Large intestine (tissue), 3 donors: ENCODE measurements at regions not wholly inside any gene's neighbourhood (a gene's known extent, or its start where the extent isn't known, plus 50 kb on each side); places are given as distances from the start of the nearest gene placed in this dataset.
"Not testable (repeated sequence)": the region's sequence is repeated elsewhere in the genome, so short reads cannot be mapped to it uniquely, and the experiment has no call there.

Experiments used
- DNase-seq, 2 donors: peaks; one replicate each; pipeline versions ENCODE4 v3.0.0 to v3.0.0-alpha.2; 2013
- H3K27ac ChIP-seq: one replicate; pipeline ENCODE4 v1.5.1; 2013; ENCODE audit warnings: low read length
- H3K27me3 ChIP-seq: 2 replicates; pipeline ENCODE4 v1.6.1; 2013; ENCODE audit warnings: low read length; ENCODE audit not compliant: control insufficient read depth, insufficient read depth
- H3K36me3 ChIP-seq: 2 replicates; pipeline ENCODE4 v1.6.1; 2013; ENCODE audit warnings: low read length; ENCODE audit not compliant: control insufficient read depth, insufficient read depth
- H3K4me1 ChIP-seq: one replicate; pipeline ENCODE4 v1.6.1; 2013; ENCODE audit warnings: low read length; ENCODE audit not compliant: control insufficient read depth, insufficient read depth
- H3K4me3 ChIP-seq: one replicate; pipeline ENCODE4 v1.5.1; 2013; ENCODE audit warnings: low read length
- H3K9me3 ChIP-seq: one replicate; pipeline ENCODE4 v1.6.1; 2013; ENCODE audit warnings: mild to moderate bottlenecking, low read depth, low read length, moderate library complexity; ENCODE audit not compliant: control insufficient read depth
- WGBS: methylation state at CpG from one replicate; pipeline ENCODE4 v1.1.5; 2013; ENCODE audit warnings: low lambda C conversion rate; ENCODE audit not compliant: insufficient coverage; 5-methylcytosine and 5-hydroxymethylcytosine counted together

GRCh38 chr13:70516226-70516625 is 408.0 kb upstream of the KLHL1 start:
- Histone ChIP-seq H3K27ac (no peak overlapping the region), H3K36me3 (no peaks in the 10 kb centered on the region), H3K9me3 (peaks cover 6% of the 10 kb centered on the region), H3K27me3 (no peaks in the 10 kb centered on the region), H3K4me3 (no peak overlapping the region), H3K4me1 (no peaks in the 10 kb centered on the region)
- no peak for DNase-seq
- 100% methylated on average over 1 of the region's 2 CpGs for WGBS

GRCh38 chr13:70511861-70512417 is 403.7 kb upstream of the KLHL1 start:
- H3K36me3 ChIP-seq, H3K9me3 ChIP-seq, H3K4me1 ChIP-seq, H3K4me3 ChIP-seq, H3K27ac ChIP-seq, DNase-seq, H3K27me3 ChIP-seq: not testable (repeated sequence)
- no CpG with 5 or more reads among the region's 40 CpGs for WGBS

DNA sequence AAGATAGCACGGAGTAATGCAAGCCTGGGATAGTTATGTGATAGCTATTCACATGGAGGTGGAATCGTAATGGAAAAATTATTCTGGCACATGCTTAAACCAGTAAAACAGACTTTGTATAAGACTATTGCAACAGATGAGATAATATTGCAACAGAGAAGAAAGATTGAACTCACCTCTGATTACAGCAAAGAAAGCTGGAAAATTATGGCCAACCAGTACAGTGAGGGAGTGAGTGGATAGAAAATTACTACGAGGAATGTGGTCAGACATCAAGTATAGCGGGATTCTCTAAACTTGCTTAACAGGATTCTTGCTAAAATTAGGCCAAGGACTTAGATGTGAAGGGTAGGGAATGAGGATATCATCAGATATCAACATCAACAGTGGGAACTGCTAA is 397.6 kb upstream of the KLHL1 start:
- Histone ChIP-seq H3K9me3 (no peaks in the 10 kb centered on the region), H3K4me1 (no peaks in the 10 kb centered on the region), H3K27ac (no peak overlapping the region), H3K27me3 (no peaks in the 10 kb centered on the region), H3K36me3 (no peaks in the 10 kb centered on the region), H3K4me3 (no peak overlapping the region)
- DNase-seq = no peak
- WGBS = 100% methylated on average over 2 of the region's 4 CpGs

DNA sequence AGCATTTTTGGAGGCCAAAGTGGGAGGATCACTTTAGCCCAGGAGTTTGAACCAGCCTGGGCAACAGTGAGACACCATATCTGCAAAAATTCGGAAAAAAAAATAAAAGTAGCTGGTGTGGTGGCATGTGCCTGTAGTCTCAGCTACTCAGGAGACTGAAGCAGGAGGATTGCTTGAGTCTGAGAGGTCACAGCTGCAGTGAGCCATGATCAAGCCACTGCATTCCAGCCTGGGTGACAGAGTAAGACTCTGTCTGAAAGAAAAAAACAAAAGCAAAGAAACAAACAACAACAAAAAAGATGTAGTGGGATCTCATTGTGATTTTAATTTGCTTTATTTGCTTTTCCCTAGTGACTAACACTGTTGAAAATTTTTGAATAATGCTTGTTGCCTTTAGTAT is 394.7 kb upstream of the KLHL1 start:
- H3K4me1 ChIP-seq = no peaks in the 10 kb centered on the region
- no peak for DNase-seq
- WGBS = no CpG with 5 or more reads among the region's 1 CpG

DNA sequence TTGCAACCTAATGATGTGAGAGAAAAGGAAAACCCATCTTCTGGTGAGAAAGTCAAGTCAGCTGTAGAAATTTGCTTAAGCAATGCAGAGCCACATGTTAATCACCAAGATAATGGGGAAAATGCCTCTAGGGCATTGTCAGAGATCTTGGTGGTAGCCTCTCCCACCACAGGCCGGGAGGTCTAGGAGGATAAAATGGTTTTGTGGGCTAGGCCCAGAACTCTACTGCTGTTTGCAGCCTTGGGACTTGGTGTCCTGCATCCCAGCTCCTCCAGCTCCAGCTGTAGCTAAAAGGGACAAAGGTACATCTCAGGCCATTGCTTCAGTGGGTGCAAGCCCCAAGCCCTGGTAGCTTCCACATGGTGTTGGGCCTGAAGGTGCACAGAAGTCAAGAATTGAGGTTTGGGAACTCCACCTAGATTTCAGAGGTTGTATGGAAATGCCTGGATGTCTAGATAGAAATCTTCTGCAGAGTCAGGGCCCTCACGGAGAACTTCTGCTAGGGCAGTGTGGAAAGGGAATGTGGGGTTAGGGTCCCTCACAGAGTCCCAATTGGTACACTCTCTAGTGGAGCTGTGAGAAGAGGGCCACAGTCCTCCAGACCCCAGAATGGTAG is 382.2 kb upstream of the KLHL1 start:
- Histone ChIP-seq H3K4me1 (no peaks in the 10 kb centered on the region), H3K4me3 (no peak overlapping the region), H3K36me3 (no peaks in the 10 kb centered on the region), H3K9me3 (peaks cover 11% of the 10 kb centered on the region), H3K27me3 (no peaks in the 10 kb centered on the region), H3K27ac (no peak overlapping the region)
- no CpG with 5 or more reads among the region's 2 CpGs for WGBS
- DNase-seq = peak in 1 of 2 donors; percentile 2

More for the DNA sequence above, 394.7 kb upstream of the KLHL1 start:
- no peaks in the 10 kb centered on the region for H3K9me3 ChIP-seq
- H3K4me3 ChIP-seq = no peak overlapping the region
- no peak overlapping the region for H3K27ac ChIP-seq
- no peaks in the 10 kb centered on the region for H3K27me3 ChIP-seq
- H3K36me3 ChIP-seq = no peaks in the 10 kb centered on the region

DNA sequence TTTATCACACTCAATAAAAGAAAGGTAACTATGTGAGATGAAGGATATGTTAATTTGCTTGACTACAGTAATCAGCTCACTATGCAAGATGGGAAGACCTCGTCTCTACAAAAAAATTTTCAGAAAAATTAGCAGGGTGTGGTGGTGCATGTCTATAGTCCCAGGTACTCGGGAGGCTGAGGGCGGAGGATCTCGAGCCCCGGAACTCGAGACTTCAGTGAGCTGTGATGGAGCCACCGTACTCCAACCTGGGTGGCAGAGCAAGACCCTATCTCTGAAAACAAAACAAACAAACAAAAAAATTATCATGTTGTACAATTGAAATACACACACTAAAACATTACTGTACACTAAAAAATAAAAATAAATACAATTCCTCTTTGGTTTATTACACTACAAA is 376.7 kb upstream of the KLHL1 start:
- Histone ChIP-seq H3K27me3 (no peaks in the 10 kb centered on the region), H3K4me1 (no peaks in the 10 kb centered on the region), H3K9me3 (peaks cover 1% of the 10 kb centered on the region), H3K4me3 (no peak overlapping the region), H3K36me3 (no peaks in the 10 kb centered on the region), H3K27ac (no peak overlapping the region)
- no CpG with 5 or more reads among the region's 7 CpGs for WGBS
- DNase-seq = no peak

- Histone ChIP-seq H3K36me3 (no peaks in the 10 kb centered on the region), H3K4me3 (no peak overlapping the region), H3K4me1 (no peaks in the 10 kb centered on the region), H3K27ac (no peak overlapping the region), H3K27me3 (no peaks in the 10 kb centered on the region), H3K9me3 (no peaks in the 10 kb centered on the region)
- DNase-seq = no peak
- WGBS = no CpG with 5 or more reads among the region's 1 CpG
Measured at GRCh38 chr13:70483599-70484276, 375.5 kb upstream of the KLHL1 start.

DNA sequence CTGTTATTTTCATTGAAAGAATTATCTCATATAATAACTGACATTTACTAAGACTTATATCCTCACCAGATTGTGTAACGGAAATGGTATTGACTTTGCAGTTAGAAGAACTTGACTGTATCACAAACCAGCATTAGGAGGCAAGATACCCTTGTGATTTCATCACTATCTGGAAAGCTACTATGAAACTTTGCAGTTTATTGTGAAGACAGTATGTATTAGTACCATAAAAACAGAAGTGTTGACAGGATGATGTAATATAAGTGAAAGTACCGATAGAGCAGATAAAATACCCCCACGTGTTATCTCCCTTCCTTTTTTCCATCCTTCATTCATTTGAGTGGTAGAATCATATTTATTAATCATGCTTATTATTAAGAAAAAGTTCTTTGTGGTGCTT is 365.7 kb upstream of the KLHL1 start:
- WGBS = no CpG with 5 or more reads among the region's 3 CpGs
- H3K27me3 ChIP-seq = no peaks in the 10 kb centered on the region
- no peaks in the 10 kb centered on the region for H3K36me3 ChIP-seq
- no peaks in the 10 kb centered on the region for H3K4me1 ChIP-seq
- no peak for DNase-seq
- H3K4me3 ChIP-seq = no peak overlapping the region
- no peaks in the 10 kb centered on the region for H3K9me3 ChIP-seq
- no peak overlapping the region for H3K27ac ChIP-seq

- no peak overlapping the region for H3K27ac ChIP-seq
- no peaks in the 10 kb centered on the region for H3K9me3 ChIP-seq
- H3K4me3 ChIP-seq = no peak overlapping the region
- H3K27me3 ChIP-seq = no peaks in the 10 kb centered on the region
- WGBS = 100% methylated on average over 3 of the region's 3 CpGs
- H3K36me3 ChIP-seq = no peaks in the 10 kb centered on the region
- no peak for DNase-seq
- no peaks in the 10 kb centered on the region for H3K4me1 ChIP-seq
Measured at GRCh38 chr13:70469077-70469476, 360.8 kb upstream of the KLHL1 start.

GRCh38 chr13:70457474-70457873 is 349.2 kb upstream of the KLHL1 start:
- H3K9me3 ChIP-seq = no peaks in the 10 kb centered on the region
- no peak overlapping the region for H3K4me3 ChIP-seq
- no peaks in the 10 kb centered on the region for H3K4me1 ChIP-seq
- peak in 1 of 2 donors; percentile 3 for DNase-seq
- H3K36me3 ChIP-seq = no peaks in the 10 kb centered on the region
- H3K27me3 ChIP-seq = no peaks in the 10 kb centered on the region
- WGBS = no CpG with 5 or more reads among the region's 1 CpG
- H3K27ac ChIP-seq = no peak overlapping the region

GRCh38 chr13:70448820-70449219 is 340.6 kb upstream of the KLHL1 start:
- H3K36me3 ChIP-seq = no peaks in the 10 kb centered on the region
- no peaks in the 10 kb centered on the region for H3K27me3 ChIP-seq
- no peak for DNase-seq
- no peaks in the 10 kb centered on the region for H3K4me1 ChIP-seq
- no CpG with 5 or more reads among the region's 2 CpGs for WGBS
- no peaks in the 10 kb centered on the region for H3K9me3 ChIP-seq
- H3K27ac ChIP-seq = no peak overlapping the region
- H3K4me3 ChIP-seq = no peak overlapping the region
